Erythroblast (primary cell): ENCODE measurements at regions not wholly inside any gene's neighbourhood (a gene's known extent, or its start where the extent isn't known, plus 50 kb on each side); places are given as distances from the start of the nearest gene placed in this dataset.

Experiments
- GATA1 ChIP-seq: IDR thresholded peaks from 2 replicates; pipeline ENCODE4 v1.6.1; 2011; ENCODE audit warnings: low read depth, mild to moderate bottlenecking, control low read depth, low read length, moderate library complexity
- POLR2A ChIP-seq: IDR thresholded peaks from 2 replicates; pipeline ENCODE4 v1.6.1; 2011; ENCODE audit warnings: mild to moderate bottlenecking, low read length

- TF ChIP-seq POLR2A (no peak), GATA1 (no peak)
Measured at GRCh38 chr12:91608542-91608941, 425.9 kb upstream of the DCN start.
